HL-60 (cell line): ENCODE measurements at regions not wholly inside any gene's neighbourhood (a gene's known extent, or its start where the extent isn't known, plus 50 kb on each side); places are given as distances from the start of the nearest gene placed in this dataset.

Experiments used
- DNase-seq, 2 experiments: peaks; one replicate each; pipeline ENCODE4 v3.0.0-alpha.2; 2010 to 2020; ENCODE audit warnings: low read depth in 1 of 2, low spot score in 1 of 2
- H3K27ac ChIP-seq: fragments of 250-450 bp; sonication (Bioruptor Pico); replicated peaks from 2 replicates; pipeline ENCODE4 v1.5.1; 2020; ENCODE audit warnings: mild to moderate bottlenecking, moderate library complexity
- H3K27me3 ChIP-seq: fragments of 250-450 bp; sonication (Bioruptor Pico); 2 replicates; pipeline ENCODE4 v1.5.1; 2021; ENCODE audit warnings: mild to moderate bottlenecking, moderate library complexity; ENCODE audit not compliant: insufficient read depth, poor library complexity, severe bottlenecking
- H3K4me3 ChIP-seq: replicated peaks from 2 replicates; pipeline ENCODE4 v1.5.1; 2011; ENCODE audit warnings: mild to moderate bottlenecking, control low read depth, low read length; ENCODE audit not compliant: insufficient read depth
- CTCF ChIP-seq: IDR thresholded peaks from one replicate; pipeline ENCODE4 v1.5.1; 2011; ENCODE audit warnings: low read length, control low read depth, inconsistent platforms; ENCODE audit not compliant: insufficient read depth
- GABPA ChIP-seq: IDR thresholded peaks from 2 replicates; pipeline ENCODE4 v1.6.1; 2012; ENCODE audit warnings: low read depth
- POLR2AphosphoS5 ChIP-seq: IDR thresholded peaks from 2 replicates; pipeline ENCODE4 v1.6.1; 2012; ENCODE audit warnings: low read depth
- REST ChIP-seq: IDR thresholded peaks from 2 replicates; pipeline ENCODE4 v1.6.1; 2012; ENCODE audit warnings: low read depth; ENCODE audit not compliant: insufficient replicate concordance
- SPI1 ChIP-seq: IDR thresholded peaks from 2 replicates; pipeline ENCODE4 v1.6.1; 2012; ENCODE audit warnings: low read depth, mild to moderate bottlenecking, borderline replicate concordance

GRCh38 chr5:68682400-68683160 lies 411.2 kb upstream of the SLC30A5 start:
- no peak for DNase-seq
- no peak overlapping the region for H3K4me3 ChIP-seq
- H3K27ac ChIP-seq: no peak overlapping the region
- no peak for TF ChIP-seq CTCF
- no peak for TF ChIP-seq REST
- TF ChIP-seq POLR2AphosphoS5: no peak
- TF ChIP-seq SPI1: no peak
- TF ChIP-seq GABPA: no peak
- H3K27me3 ChIP-seq: no peaks in the 10 kb centered on the region

- H3K27ac ChIP-seq: no peak overlapping the region
- TF ChIP-seq REST (peak; percentile 72), CTCF (no peak)
- no peaks in the 10 kb centered on the region for H3K27me3 ChIP-seq
- H3K4me3 ChIP-seq: no peak overlapping the region
- no peak for DNase-seq
Measured at GRCh38 chr5:68683632-68684036, 410.2 kb upstream of the SLC30A5 start.

GRCh38 chr5:68685863-68686262 lies 408.0 kb upstream of the SLC30A5 start:
- Histone ChIP-seq H3K27ac (no peak overlapping the region), H3K27me3 (no peaks in the 10 kb centered on the region), H3K4me3 (no peak overlapping the region)
- TF ChIP-seq CTCF: no peak
- TF ChIP-seq SPI1: no peak
- DNase-seq: no peak

- H3K4me3 ChIP-seq: no peak overlapping the region
- H3K27ac ChIP-seq: no peak overlapping the region
- DNase-seq: no peak
- no peak for TF ChIP-seq REST
- no peak for TF ChIP-seq GABPA
- no peak for TF ChIP-seq CTCF
- no peak for TF ChIP-seq SPI1
- no peak for TF ChIP-seq POLR2AphosphoS5
- no peaks in the 10 kb centered on the region for H3K27me3 ChIP-seq
Measured at GRCh38 chr5:68688547-68688946, 405.3 kb upstream of the SLC30A5 start.
